Heart left ventricle (tissue), 16 donors: ENCODE measurements at regions not wholly inside any gene's neighbourhood (a gene's known extent, or its start where the extent isn't known, plus 50 kb on each side); places are given as distances from the start of the nearest gene placed in this dataset.

Experiments used
- ATAC-seq, 4 donors: fragments of 200-7000 bp; cut with Tn5 transposase; one replicate each; pipeline ENCODE4 v1.9.1; 2020 to 2022; ENCODE audit warnings: moderate library complexity in 4 of 4, mild to moderate bottlenecking in 3 of 4, moderate number of reproducible peaks in 1 of 4
- DNase-seq, 5 donors: peaks; one replicate each; pipeline ENCODE4 v3.0.0-alpha.2; 2020
- H3K27ac ChIP-seq, 12 donors: fragments of 200-600 bp; sonication (generic) in 4 of 12; one replicate each; pipeline versions ENCODE4 v1.5.0 to v1.8.0; 2016 to 2022; ENCODE audit warnings: mild to moderate bottlenecking in 2 of 12
- H3K27me3 ChIP-seq, 9 donors: fragments of 200-600 bp; sonication (generic) in 2 of 9; one replicate each; pipeline versions ENCODE4 v1.5.1 to v1.8.0; 2016 to 2022; ENCODE audit warnings: mild to moderate bottlenecking in 3 of 9
- H3K36me3 ChIP-seq, 9 donors: fragments of 200-600 bp; sonication (generic) in 2 of 9; one replicate each; pipeline versions ENCODE4 v1.5.0 to v1.8.0; 2018 to 2022; ENCODE audit warnings: mild to moderate bottlenecking in 2 of 9
- H3K4me1 ChIP-seq, 12 donors: fragments of 200-600 bp; sonication (generic) in 4 of 12; one replicate each; pipeline versions ENCODE4 v1.5.0 to v1.8.0; 2016 to 2022; ENCODE audit warnings: mild to moderate bottlenecking in 3 of 12
- H3K4me3 ChIP-seq, 12 donors: fragments of 200-600 bp; sonication (generic) in 4 of 12; one replicate each; pipeline versions ENCODE4 v1.5.0 to v1.8.0; 2017 to 2022; ENCODE audit warnings: mild to moderate bottlenecking in 9 of 12, moderate library complexity in 4 of 12
- H3K9me3 ChIP-seq, 12 donors: fragments of 200-600 bp; sonication (generic) in 4 of 12; one replicate each; pipeline versions ENCODE4 v1.5.0 to v1.8.0; 2016 to 2022; ENCODE audit warnings: mild to moderate bottlenecking in 1 of 12
- POLR2A ChIP-seq, 2 donors: fragments of 450-650 bp; IDR thresholded peaks; one replicate each; pipeline ENCODE4 v1.6.1; 2017; ENCODE audit warnings: antibody characterized with exemption in 2 of 2, mild to moderate bottlenecking in 2 of 2, moderate library complexity in 2 of 2
- WGBS, 4 donors: extraction: QIAGEN DNeasy Blood & Tissue Kit in 2 of 4; methylation state at CpG; one replicate each; pipeline versions ENCODE4 v1.1.5 to v1.1.7; 2013 to 2018; 5-methylcytosine and 5-hydroxymethylcytosine counted together
- intact Hi-C, 10 donors: fragments of 100-400 bp; cut with DNase I; formaldehyde crosslinking; loops; one replicate each; pipeline versions ENCODE4 v1.11.1 to v1.14.2; 2022
- TF ChIP-seq, protein P1 (sequence below), 12 donors: fragments of 200-600 bp; sonication (generic) in 4 of 12; IDR thresholded peaks; one replicate each; pipeline versions ENCODE4 v1.5.0 to v1.8.0; 2018 to 2022; ENCODE audit warnings: antibody characterized with exemption in 12 of 12, mild to moderate bottlenecking in 5 of 12
- donor health status: ischemic (EF 13 %, LVEDD 7.1; RV severe dilation, severe dysfunction).
- donor health status: healthy with polysubstance abuse.
- donor health status: DM: no; HTN: yes; CAD: no.
- donor health status: DM: no; HTN: no; CAD: no.
- donor health status: ischemic (EF 25% LVEDD 6.9; RV normal size, moderate dysfunction).
- donor health status: ischemic (EF 25% LVEDD 5.7; RV mildly dilated, moderate dysfunction).
- donor health status: healthy.
- donor health status: DM: yes; HTN: yes; CAD: no.
- donor health status: ischemic (EF 35%, LVEDD 5.7; RV mildly dilated, moderate dysfunction).
- donor health status: nonischemic (EF 11% LVEDD 7.7; RV severe dilation, severe dysfunction).
- donor health status: DM: yes; HTN: yes; CAD: no.
- donor health status: PGD.
- donor health status: ischemic (EF 29% LVEDD 5.4; RV normal size, mild dysfunction).
- donor health status: nonischemic (EF 23%, LVEDD 6.1; RV moderate dilation, normal function).

DNA sequence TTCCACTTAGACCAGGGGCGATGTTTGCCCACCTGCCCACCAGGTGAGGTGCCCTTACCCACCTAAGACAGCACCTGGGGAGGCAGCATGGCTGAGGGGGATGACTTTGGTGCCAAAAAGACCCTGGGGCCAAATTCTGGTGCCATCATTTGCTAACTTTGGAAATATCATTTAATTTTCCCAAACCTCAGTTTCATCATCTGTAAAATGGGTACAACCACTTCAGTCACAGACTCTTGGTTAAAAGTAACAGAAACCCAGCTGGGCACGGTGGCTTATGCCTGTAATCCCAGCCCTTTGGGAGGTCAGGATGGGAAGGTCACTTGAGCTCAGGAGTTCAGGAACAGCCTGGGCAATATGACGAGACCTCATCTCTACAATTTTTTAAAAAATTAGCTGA is 177.8 kb downstream of the USP12 start:
- H3K4me3 ChIP-seq: no peak overlapping the region
- H3K36me3 ChIP-seq: no peaks in the 10 kb centered on the region
- TF ChIP-seq POLR2A (IDR thresholded peaks at IDR 0.05): no peak
- TF ChIP-seq, protein P1, sequence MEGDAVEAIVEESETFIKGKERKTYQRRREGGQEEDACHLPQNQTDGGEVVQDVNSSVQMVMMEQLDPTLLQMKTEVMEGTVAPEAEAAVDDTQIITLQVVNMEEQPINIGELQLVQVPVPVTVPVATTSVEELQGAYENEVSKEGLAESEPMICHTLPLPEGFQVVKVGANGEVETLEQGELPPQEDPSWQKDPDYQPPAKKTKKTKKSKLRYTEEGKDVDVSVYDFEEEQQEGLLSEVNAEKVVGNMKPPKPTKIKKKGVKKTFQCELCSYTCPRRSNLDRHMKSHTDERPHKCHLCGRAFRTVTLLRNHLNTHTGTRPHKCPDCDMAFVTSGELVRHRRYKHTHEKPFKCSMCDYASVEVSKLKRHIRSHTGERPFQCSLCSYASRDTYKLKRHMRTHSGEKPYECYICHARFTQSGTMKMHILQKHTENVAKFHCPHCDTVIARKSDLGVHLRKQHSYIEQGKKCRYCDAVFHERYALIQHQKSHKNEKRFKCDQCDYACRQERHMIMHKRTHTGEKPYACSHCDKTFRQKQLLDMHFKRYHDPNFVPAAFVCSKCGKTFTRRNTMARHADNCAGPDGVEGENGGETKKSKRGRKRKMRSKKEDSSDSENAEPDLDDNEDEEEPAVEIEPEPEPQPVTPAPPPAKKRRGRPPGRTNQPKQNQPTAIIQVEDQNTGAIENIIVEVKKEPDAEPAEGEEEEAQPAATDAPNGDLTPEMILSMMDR (IDR thresholded peaks at IDR 0.05): no peak
- intact Hi-C loops: loop anchor here in 2 of 10 donors (10.0 kb wide), 2 partner anchors 171 to 181 kb away; partner anchors contain the start of gene USP12 (in 1 of the 2)
- WGBS, 4 donors: 94 to 97% (median 96%) methylated on average over 3 of the region's 3 CpGs
- ATAC-seq (no peak), DNase-seq (no peak)
- H3K9me3 ChIP-seq: peaks cover 0 to 5% (median 0%) of the 10 kb centered on the region in 12 donors
- no peaks in the 10 kb centered on the region for H3K27me3 ChIP-seq
- peak overlapping the region in 1 of 12 donors; percentile 13 for H3K27ac ChIP-seq
- H3K4me1 ChIP-seq: peaks cover 0 to 36% (median 6%) of the 10 kb centered on the region in 12 donors

DNA sequence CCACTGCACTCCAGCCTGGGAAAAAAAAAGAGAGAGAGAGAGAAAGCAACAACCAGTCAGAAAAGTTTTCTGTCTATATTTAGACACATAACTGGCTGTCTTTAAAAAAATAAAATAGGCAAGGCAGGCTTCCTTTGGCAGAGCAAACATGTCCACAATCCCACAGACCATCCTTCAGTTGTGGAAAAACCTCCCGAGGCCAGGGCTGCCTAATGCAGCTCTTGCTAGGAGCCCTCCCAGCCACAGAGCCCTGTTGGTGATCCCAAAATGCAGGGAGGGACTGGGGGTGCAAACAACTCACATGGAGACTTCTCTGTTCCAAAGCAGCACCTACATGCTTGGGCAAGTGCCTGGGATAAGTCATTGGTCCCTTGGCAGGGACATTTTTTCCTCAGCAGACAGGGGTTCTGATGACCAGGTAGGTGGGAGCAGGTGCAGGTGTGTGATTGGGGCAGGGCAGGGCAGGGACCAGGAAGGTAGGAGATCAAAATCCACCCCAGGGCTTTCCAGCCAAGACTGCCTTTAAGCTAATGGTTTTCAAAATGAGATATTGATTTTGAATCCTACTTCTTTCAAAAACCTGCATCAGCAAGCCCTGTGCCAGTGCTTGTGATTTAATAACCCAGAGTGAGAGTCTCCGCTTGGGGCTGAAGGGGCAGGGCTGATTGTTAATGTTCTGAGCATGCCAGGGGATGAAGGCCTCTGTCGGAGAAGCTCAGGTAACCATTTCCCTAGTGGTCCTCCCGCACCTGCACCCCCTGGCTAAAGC is 178.5 kb downstream of the USP12 start:
- no peaks in the 10 kb centered on the region for H3K36me3 ChIP-seq
- DNase-seq: no peak
- no peak for TF ChIP-seq POLR2A (IDR thresholded peaks at IDR 0.05)
- TF ChIP-seq, protein P1 (IDR thresholded peaks at IDR 0.05): no peak
- H3K27ac ChIP-seq: peak overlapping the region in 1 of 12 donors; percentile 69
- peaks cover 0 to 5% (median 0%) of the 10 kb centered on the region in 12 donors for H3K9me3 ChIP-seq
- no peaks in the 10 kb centered on the region for H3K27me3 ChIP-seq
- ATAC-seq: no peak
- H3K4me1 ChIP-seq: peaks cover 0 to 35% (median 6%) of the 10 kb centered on the region in 12 donors
- H3K4me3 ChIP-seq: no peak overlapping the region
- WGBS, 4 donors: 66 to 78% (median 73%) methylated on average over 4 of the region's 4 CpGs
- intact Hi-C loops: loop anchor here in 2 of 10 donors (10.0 kb wide), 2 partner anchors 172 to 182 kb away; partner anchors contain the start of gene USP12 (in 1 of the 2)

DNA sequence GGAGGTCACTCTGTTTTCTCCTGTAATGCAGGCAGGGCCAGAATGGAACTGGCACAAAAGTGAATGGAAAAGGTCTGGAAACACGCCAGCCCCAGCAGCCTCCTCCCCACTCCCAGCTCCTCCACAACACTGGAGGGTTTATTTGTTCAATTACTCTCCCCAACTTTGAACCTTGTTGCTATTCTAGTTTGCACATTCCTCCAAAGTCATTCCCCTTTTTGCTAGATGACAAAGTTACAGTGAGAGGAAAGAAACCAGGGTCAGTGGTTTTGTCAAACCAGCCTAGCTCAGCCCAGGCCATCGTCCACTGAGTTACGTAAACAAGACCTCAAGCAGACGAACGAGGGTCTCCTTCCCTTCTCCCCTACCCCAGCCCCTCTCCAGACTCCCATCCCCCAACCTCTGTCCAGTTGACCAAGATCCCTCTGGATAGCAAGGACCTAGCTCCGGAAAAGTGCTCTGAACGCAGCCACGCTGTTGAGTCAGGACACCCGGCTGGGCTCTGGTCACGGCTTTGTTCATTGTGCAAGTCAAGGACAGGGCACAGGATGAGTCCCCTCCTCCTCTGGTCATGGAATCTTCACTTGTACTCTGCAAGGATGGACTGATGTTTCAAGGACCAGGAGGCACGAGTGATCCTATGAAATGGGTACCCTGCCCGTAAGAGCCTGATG is 180.0 kb downstream of the USP12 start:
- Histone ChIP-seq H3K36me3 (no peaks in the 10 kb centered on the region), H3K4me1 (peaks cover 0 to 23% (median 4%) of the 10 kb centered on the region in 12 donors), H3K27ac (peak overlapping the region in 1 of 12 donors; percentile 69), H3K9me3 (peaks cover 0 to 3% (median 0%) of the 10 kb centered on the region in 12 donors), H3K4me3 (no peak overlapping the region), H3K27me3 (no peaks in the 10 kb centered on the region)
- DNase-seq: no peak
- intact Hi-C loops: loop anchor here in 2 of 10 donors (10.0 kb wide), 2 partner anchors 173 to 183 kb away; partner anchors contain the start of gene USP12 (in 1 of the 2)
- ATAC-seq: peak; percentile 18 to 76 (median 44)
- WGBS, 4 donors: 74 to 92% (median 82%) methylated on average over 11 to 12 of the region's 12 CpGs
- TF ChIP-seq, protein P1 (IDR thresholded peaks at IDR 0.05): no peak
- TF ChIP-seq POLR2A (IDR thresholded peaks at IDR 0.05): no peak
